ENCODE measurements at regions not wholly inside any gene's neighbourhood (a gene's known extent, or its start where the extent isn't known, plus 50 kb on each side); places are given as distances from the start of the nearest gene placed in this dataset.

- TF ChIP-seq, protein P1, sequence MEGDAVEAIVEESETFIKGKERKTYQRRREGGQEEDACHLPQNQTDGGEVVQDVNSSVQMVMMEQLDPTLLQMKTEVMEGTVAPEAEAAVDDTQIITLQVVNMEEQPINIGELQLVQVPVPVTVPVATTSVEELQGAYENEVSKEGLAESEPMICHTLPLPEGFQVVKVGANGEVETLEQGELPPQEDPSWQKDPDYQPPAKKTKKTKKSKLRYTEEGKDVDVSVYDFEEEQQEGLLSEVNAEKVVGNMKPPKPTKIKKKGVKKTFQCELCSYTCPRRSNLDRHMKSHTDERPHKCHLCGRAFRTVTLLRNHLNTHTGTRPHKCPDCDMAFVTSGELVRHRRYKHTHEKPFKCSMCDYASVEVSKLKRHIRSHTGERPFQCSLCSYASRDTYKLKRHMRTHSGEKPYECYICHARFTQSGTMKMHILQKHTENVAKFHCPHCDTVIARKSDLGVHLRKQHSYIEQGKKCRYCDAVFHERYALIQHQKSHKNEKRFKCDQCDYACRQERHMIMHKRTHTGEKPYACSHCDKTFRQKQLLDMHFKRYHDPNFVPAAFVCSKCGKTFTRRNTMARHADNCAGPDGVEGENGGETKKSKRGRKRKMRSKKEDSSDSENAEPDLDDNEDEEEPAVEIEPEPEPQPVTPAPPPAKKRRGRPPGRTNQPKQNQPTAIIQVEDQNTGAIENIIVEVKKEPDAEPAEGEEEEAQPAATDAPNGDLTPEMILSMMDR (IDR thresholded peaks at IDR 0.05; ENCODE audit: poor library complexity, severe bottlenecking), result no peak
- TF ChIP-seq EZH2 (IDR thresholded peaks at IDR 0.05; ENCODE audit: borderline replicate concordance, insufficient read depth, low read length, poor library complexity, severe bottlenecking) (no peak), MXI1 (conservative IDR thresholded peaks at IDR 0.05; ENCODE audit: poor library complexity, severe bottlenecking) (no peak), RAD21 (conservative IDR thresholded peaks at IDR 0.05) (no peak), POLR2AphosphoS5 (IDR thresholded peaks at IDR 0.05) (no peak), EP300 (conservative IDR thresholded peaks at IDR 0.05; ENCODE audit: poor library complexity, severe bottlenecking) (no peak), TAF1 (IDR thresholded peaks at IDR 0.05; ENCODE audit: low read depth) (no peak)
Observed at GRCh38 chr22:25447067-25447685, 117.3 kb upstream of the GRK3 start.
